Fibroblast of gingiva (primary cell): ENCODE measurements at regions not wholly inside any gene's neighbourhood (a gene's known extent, or its start where the extent isn't known, plus 50 kb on each side); places are given as distances from the start of the nearest gene placed in this dataset.

Source experiments
- DNase-seq: peaks from one replicate; pipeline ENCODE4 v3.0.0-alpha.2; 2011; ENCODE audit warnings: low read depth

- no peak for DNase-seq
Observed at GRCh38 chr14:61847861-61848260, 85.6 kb downstream of the SNAPC1 start.

GRCh38 chr14:61854898-61855297 lies 92.7 kb downstream of the SNAPC1 start:
- no peak for DNase-seq

GRCh38 chr14:61860294-61860918 lies 98.2 kb downstream of the SNAPC1 start:
- DNase-seq: peak; percentile 20

- DNase-seq: no peak
Observed at GRCh38 chr14:61861320-61861865, 99.2 kb downstream of the SNAPC1 start.

GRCh38 chr14:61864329-61864898 lies 102.2 kb downstream of the SNAPC1 start:
- no peak for DNase-seq

- DNase-seq: no peak
Observed at GRCh38 chr14:61866932-61867920, 105.0 kb downstream of the SNAPC1 start.

- DNase-seq: no peak
Observed at GRCh38 chr14:61868846-61869245, 106.6 kb downstream of the SNAPC1 start.

GRCh38 chr14:61870163-61870562 lies 107.9 kb downstream of the SNAPC1 start:
- no peak for DNase-seq

GRCh38 chr14:61872452-61872851 lies 110.2 kb downstream of the SNAPC1 start:
- DNase-seq: no peak

GRCh38 chr14:61875483-61875882 lies 113.3 kb downstream of the SNAPC1 start:
- DNase-seq: no peak

GRCh38 chr14:61876362-61877034 lies 114.3 kb downstream of the SNAPC1 start:
- no peak for DNase-seq

GRCh38 chr14:61877035-61877390 lies 114.8 kb downstream of the SNAPC1 start:
- DNase-seq: no peak

- no peak for DNase-seq
Observed at GRCh38 chr14:61877768-61878167, 115.5 kb downstream of the SNAPC1 start.

GRCh38 chr14:61878931-61879330 lies 116.7 kb downstream of the SNAPC1 start:
- DNase-seq: no peak

- no peak for DNase-seq
Observed at GRCh38 chr14:61881046-61881445, 118.8 kb downstream of the SNAPC1 start.

GRCh38 chr14:61884711-61885110 lies 122.5 kb downstream of the SNAPC1 start:
- DNase-seq: no peak

GRCh38 chr14:61885203-61885961 lies 123.2 kb downstream of the SNAPC1 start:
- DNase-seq: no peak

GRCh38 chr14:61887628-61888027 lies 125.4 kb downstream of the SNAPC1 start:
- no peak for DNase-seq

GRCh38 chr14:61889914-61890351 lies 127.7 kb downstream of the SNAPC1 start:
- no peak for DNase-seq

GRCh38 chr14:61891170-61891569 lies 128.9 kb downstream of the SNAPC1 start:
- no peak for DNase-seq

GRCh38 chr14:61891810-61892209 lies 129.6 kb downstream of the SNAPC1 start:
- DNase-seq: no peak
